HCT116 (cell line): ENCODE measurements at regions not wholly inside any gene's neighbourhood (a gene's known extent, or its start where the extent isn't known, plus 50 kb on each side); places are given as distances from the start of the nearest gene placed in this dataset.
A peak's percentile ranks its signal among the peaks of the same experiment; 100 is the strongest.

ENCODE experiments used
- ATAC-seq: fragments of 200-7000 bp; cut with Tn5 transposase; 2 replicates; pipeline ENCODE4 v1.9.1; 2020; ENCODE audit warnings: mild to moderate bottlenecking, moderate library complexity
- BruUV-seq: library from RNA; stranded (reverse); fragments of 400-500 nt; replicated peaks from 2 replicates; lab custom pipeline; 2021; lab: Mats Ljungman, UMichigan
- CTCF ChIA-PET: fragments of 300-600 bp; sonication (Branson Sonifier 250); formaldehyde crosslinking; loops from one replicate; lab custom pipeline; 2021; ENCODE audit warnings: antibody characterized with exemption; lab: Charles Lee
- POLR2A ChIA-PET: fragments of 300-600, 350-600 bp; sonication (Branson Sonifier 250); formaldehyde crosslinking; loops from one replicate; lab custom pipeline; 2021; ENCODE audit warnings: antibody characterized with exemption; lab: Charles Lee
- RAD21 ChIA-PET, 2 experiments: fragments of 300-600 bp; sonication (Branson Sonifier 250); formaldehyde crosslinking; loops; one replicate each; lab custom pipeline; 2023; ENCODE audit warnings: low total read pairs in 2 of 2; ENCODE audit not compliant: uncharacterized antibody in 2 of 2, unreplicated experiment in 2 of 2, low non-redundant PET in 1 of 2; lab: Charles Lee
- DNase-seq: peaks from one replicate; pipeline ENCODE4 v3.0.0-alpha.2; 2010; ENCODE audit warnings: low read depth, low spot score
- H2AFZ ChIP-seq: fragments of 200-600 bp; shearing (Covaris generic), sonication (generic); 2 replicates; pipeline ENCODE4 v1.6.1; 2017; ENCODE audit warnings: low read depth, mixed run types, mixed read lengths, antibody characterized with exemption, low read length; ENCODE audit not compliant: poor library complexity, severe bottlenecking
- H3K27ac ChIP-seq: 2 replicates; pipeline ENCODE4 v1.5.1; 2012; ENCODE audit warnings: low read depth, low read length
- H3K27me3 ChIP-seq: fragments of 200-600 bp; sonication (generic); 2 replicates; pipeline ENCODE4 v1.6.1; 2016; ENCODE audit warnings: mixed run types, low read length, mixed read lengths; ENCODE audit not compliant: insufficient read depth
- H3K36me3 ChIP-seq, 2 experiments: fragments of 200-500 bp in 1 of 2; fragments of 200-600 bp in 1 of 2; sonication (Bioruptor generic) in 1 of 2; sonication (generic) in 1 of 2; 2 replicates each; pipeline versions ENCODE4 v1.5.1 to v1.6.1; 2014 to 2016; ENCODE audit warnings: low read length in 2 of 2, inconsistent platforms in 1 of 2, mixed read lengths in 1 of 2, mixed run types in 1 of 2; ENCODE audit not compliant: insufficient read depth in 2 of 2, control insufficient read depth in 1 of 2
- H3K4me1 ChIP-seq, 2 experiments: fragments of 200-600 bp in 1 of 2; sonication (generic) in 1 of 2; 2 replicates each; pipeline versions ENCODE4 v1.5.1 to v1.6.1; 2012 to 2017; ENCODE audit warnings: low read length in 2 of 2, inconsistent platforms in 1 of 2, mild to moderate bottlenecking in 1 of 2, mixed read lengths in 1 of 2, mixed run types in 1 of 2, moderate library complexity in 1 of 2; ENCODE audit not compliant: insufficient read depth in 2 of 2, control insufficient read depth in 1 of 2
- H3K4me2 ChIP-seq: fragments of 200-600 bp; sonication (generic); 2 replicates; pipeline ENCODE4 v1.6.1; 2017; ENCODE audit warnings: mixed run types, low read length, mixed read lengths
- H3K4me3 ChIP-seq, 2 experiments: fragments of 200-600 bp in 1 of 2; sonication (generic) in 1 of 2; replicated peaks in 1 of 2; 2 replicates each; pipeline ENCODE4 v1.5.1; 2011 to 2016; ENCODE audit warnings: low read length in 2 of 2, control low read depth in 1 of 2, low read depth in 1 of 2, mild to moderate bottlenecking in 1 of 2, mixed read lengths in 1 of 2, mixed run types in 1 of 2
- H3K79me2 ChIP-seq: fragments of 200-600 bp; sonication (generic); 2 replicates; pipeline ENCODE4 v1.6.1; 2017; ENCODE audit warnings: mild to moderate bottlenecking, mixed run types, low read length, moderate library complexity, mixed read lengths; ENCODE audit not compliant: insufficient read depth
- H3K9ac ChIP-seq: fragments of 200-600 bp; sonication (generic); 2 replicates; pipeline ENCODE4 v1.6.1; 2016; ENCODE audit warnings: low read length, mixed read lengths
- H3K9me2 ChIP-seq: fragments of 200-600 bp; sonication (generic), shearing (Covaris generic); 2 replicates; pipeline ENCODE4 v1.6.1; 2017; ENCODE audit warnings: mixed run types, mild to moderate bottlenecking, moderate library complexity; ENCODE audit not compliant: insufficient read depth
- H3K9me3 ChIP-seq, 2 experiments: fragments of 200-500 bp in 1 of 2; fragments of 200-600 bp in 1 of 2; sonication (Bioruptor generic) in 1 of 2; sonication (generic) in 1 of 2; 2 replicates each; pipeline ENCODE4 v1.6.1; 2014 to 2017; ENCODE audit warnings: low read length in 2 of 2, mixed read lengths in 2 of 2, inconsistent platforms in 1 of 2, low read depth in 1 of 2, mild to moderate bottlenecking in 1 of 2, mixed run types in 1 of 2, moderate library complexity in 1 of 2; ENCODE audit not compliant: control insufficient read depth in 1 of 2, insufficient read depth in 1 of 2
- H4K20me1 ChIP-seq: fragments of 200-600 bp; sonication (generic), shearing (Covaris generic); 2 replicates; pipeline ENCODE4 v1.6.1; 2017; ENCODE audit warnings: mixed run types, mild to moderate bottlenecking, moderate library complexity; ENCODE audit not compliant: insufficient read depth
- CEBPB ChIP-seq: IDR thresholded peaks from 2 replicates; pipeline ENCODE4 v1.6.1; 2012; ENCODE audit warnings: low read depth
- EGR1 ChIP-seq: IDR thresholded peaks from 2 replicates; pipeline ENCODE4 v1.6.1; 2012; ENCODE audit warnings: low read depth
- EZH2 ChIP-seq: fragments of 200-600 bp; sonication (generic); IDR thresholded peaks from 2 replicates; pipeline ENCODE4 v1.6.1; 2017; ENCODE audit warnings: antibody characterized with exemption, mixed run types
- EZH2phosphoT487 ChIP-seq: fragments of 200-600 bp; IDR thresholded peaks from 2 replicates; pipeline ENCODE4 v1.6.1; 2018; ENCODE audit warnings: antibody characterized with exemption, borderline replicate concordance
- FOSL1 ChIP-seq: IDR thresholded peaks from 2 replicates; pipeline ENCODE4 v1.6.1; 2012; ENCODE audit warnings: low read depth
- POLR2AphosphoS5 ChIP-seq: IDR thresholded peaks from 2 replicates; pipeline ENCODE4 v1.6.1; 2011; ENCODE audit warnings: mild to moderate bottlenecking, low read depth, low read length, moderate library complexity
- RAD21 ChIP-seq: IDR thresholded peaks from 2 replicates; pipeline ENCODE4 v1.6.1; 2012; ENCODE audit warnings: low read depth, mild to moderate bottlenecking
- SIN3A ChIP-seq: IDR thresholded peaks from 2 replicates; pipeline ENCODE4 v1.6.1; 2012; ENCODE audit warnings: low read depth
- SP1 ChIP-seq: IDR thresholded peaks from 2 replicates; pipeline ENCODE4 v1.6.1; 2012; ENCODE audit warnings: low read depth
- SRF ChIP-seq: IDR thresholded peaks from 2 replicates; pipeline ENCODE4 v1.6.1; 2012; ENCODE audit warnings: low read depth
- TCF7L2 ChIP-seq: IDR thresholded peaks from 2 replicates; pipeline ENCODE4 v1.7.0; 2011; ENCODE audit warnings: borderline replicate concordance, inconsistent platforms; ENCODE audit not compliant: insufficient read depth, insufficient read length; ENCODE audit errors: extremely low read depth
- ZBTB33 ChIP-seq: IDR thresholded peaks from 2 replicates; pipeline ENCODE4 v1.6.1; 2011; ENCODE audit warnings: mild to moderate bottlenecking, low read length, moderate library complexity; ENCODE audit not compliant: insufficient replicate concordance; ENCODE audit errors: extremely low read depth
- ZFX ChIP-seq: fragments of 450-650 bp; IDR thresholded peaks from 2 replicates; pipeline ENCODE4 v1.6.1; 2017
- intact Hi-C: fragments of 100-400 bp; cut with micrococcal nuclease; formaldehyde crosslinking; loops from 2 replicates; pipeline ENCODE4 v1.10.0; 2022
- TF ChIP-seq, protein P1 (sequence below), 3 experiments: fragments of 200-600 bp in 1 of 3; sonication (generic) in 1 of 3; IDR thresholded peaks in 2 of 3; conservative IDR thresholded peaks in 1 of 3; 2 replicates each; pipeline ENCODE4 v1.5.1; 2012 to 2017; ENCODE audit warnings: low read depth in 2 of 3, low read length in 2 of 3, antibody characterized with exemption in 1 of 3, borderline replicate concordance in 1 of 3, control low read depth in 1 of 3, mild to moderate bottlenecking in 1 of 3, mixed read lengths in 1 of 3, mixed run types in 1 of 3, moderate library complexity in 1 of 3; ENCODE audit not compliant: insufficient read depth in 1 of 3

GRCh38 chr3:6736836-6737629 lies 123.9 kb upstream of the GRM7 start:
- RAD21 ChIA-PET: no interaction called here
- no peaks in the 10 kb centered on the region for H4K20me1 ChIP-seq
- H3K27me3 ChIP-seq: no peaks in the 10 kb centered on the region
- H2AFZ ChIP-seq: no peak overlapping the region
- H3K4me1 ChIP-seq: no peaks in the 10 kb centered on the region
- no peak overlapping the region for H3K4me3 ChIP-seq
- H3K79me2 ChIP-seq: no peaks in the 10 kb centered on the region
- no TSS peak for BruUV-seq
- DNase-seq (no peak), ATAC-seq (no peak)
- POLR2A ChIA-PET: no interaction called here
- no peaks in the 10 kb centered on the region for H3K36me3 ChIP-seq
- H3K9me3 ChIP-seq: no peaks in the 10 kb centered on the region
- TF ChIP-seq TCF7L2: peak; percentile 38
- TF ChIP-seq EZH2phosphoT487: no peak
- no peaks in the 10 kb centered on the region for H3K9me2 ChIP-seq
- no peak overlapping the region for H3K27ac ChIP-seq
- no peak overlapping the region for H3K9ac ChIP-seq
- no peak overlapping the region for H3K4me2 ChIP-seq
- CTCF ChIA-PET: no interaction called here
- intact Hi-C loops: no loop called here

DNA sequence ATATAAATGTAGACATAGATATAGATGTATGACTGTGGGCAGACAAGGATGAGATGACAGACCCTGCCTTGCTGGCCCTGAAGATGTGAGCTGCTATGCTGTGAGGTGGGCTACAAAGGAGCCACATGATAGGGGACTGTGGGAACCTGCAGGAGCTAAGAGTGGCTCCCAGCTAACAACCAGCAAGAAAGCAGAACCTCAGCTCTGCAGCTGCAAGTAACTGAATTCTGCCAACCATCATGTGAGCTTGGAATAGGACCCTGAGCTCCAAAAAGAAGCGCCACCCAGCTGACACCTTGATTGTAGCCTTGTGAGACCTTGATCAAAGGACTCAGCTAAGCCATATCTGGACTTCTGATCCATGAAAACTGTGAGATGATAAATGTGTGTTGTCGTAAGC lies 123.3 kb upstream of the GRM7 start:
- H3K4me2 ChIP-seq: no peak overlapping the region
- no peaks in the 10 kb centered on the region for H3K9me2 ChIP-seq
- intact Hi-C loops: no loop called here
- BruUV-seq: no TSS peak
- H3K9ac ChIP-seq: no peak overlapping the region
- H3K79me2 ChIP-seq: no peaks in the 10 kb centered on the region
- CTCF ChIA-PET: no interaction called here
- ATAC-seq: no peak
- H3K4me3 ChIP-seq: no peak overlapping the region
- no peaks in the 10 kb centered on the region for H4K20me1 ChIP-seq
- H3K27ac ChIP-seq: no peak overlapping the region
- H3K9me3 ChIP-seq: no peaks in the 10 kb centered on the region
- POLR2A ChIA-PET: no interaction called here
- RAD21 ChIA-PET: no interaction called here
- DNase-seq: no peak
- no peaks in the 10 kb centered on the region for H3K27me3 ChIP-seq
- TF ChIP-seq RAD21: no peak
- TF ChIP-seq CEBPB: no peak
- TF ChIP-seq SP1: no peak
- TF ChIP-seq EZH2phosphoT487: no peak
- no peak for TF ChIP-seq ZBTB33
- TF ChIP-seq EZH2: no peak
- TF ChIP-seq SIN3A: no peak
- no peak for TF ChIP-seq POLR2AphosphoS5
- no peak for TF ChIP-seq FOSL1
- no peak for TF ChIP-seq EGR1
- no peak for TF ChIP-seq TCF7L2
- no peak for TF ChIP-seq SRF
- TF ChIP-seq, protein P1, sequence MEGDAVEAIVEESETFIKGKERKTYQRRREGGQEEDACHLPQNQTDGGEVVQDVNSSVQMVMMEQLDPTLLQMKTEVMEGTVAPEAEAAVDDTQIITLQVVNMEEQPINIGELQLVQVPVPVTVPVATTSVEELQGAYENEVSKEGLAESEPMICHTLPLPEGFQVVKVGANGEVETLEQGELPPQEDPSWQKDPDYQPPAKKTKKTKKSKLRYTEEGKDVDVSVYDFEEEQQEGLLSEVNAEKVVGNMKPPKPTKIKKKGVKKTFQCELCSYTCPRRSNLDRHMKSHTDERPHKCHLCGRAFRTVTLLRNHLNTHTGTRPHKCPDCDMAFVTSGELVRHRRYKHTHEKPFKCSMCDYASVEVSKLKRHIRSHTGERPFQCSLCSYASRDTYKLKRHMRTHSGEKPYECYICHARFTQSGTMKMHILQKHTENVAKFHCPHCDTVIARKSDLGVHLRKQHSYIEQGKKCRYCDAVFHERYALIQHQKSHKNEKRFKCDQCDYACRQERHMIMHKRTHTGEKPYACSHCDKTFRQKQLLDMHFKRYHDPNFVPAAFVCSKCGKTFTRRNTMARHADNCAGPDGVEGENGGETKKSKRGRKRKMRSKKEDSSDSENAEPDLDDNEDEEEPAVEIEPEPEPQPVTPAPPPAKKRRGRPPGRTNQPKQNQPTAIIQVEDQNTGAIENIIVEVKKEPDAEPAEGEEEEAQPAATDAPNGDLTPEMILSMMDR (IDR thresholded peaks at IDR 0.05 in 2 of 3, conservative IDR thresholded peaks at IDR 0.05 in 1 of 3; ENCODE audit: borderline replicate concordance in 1 of 3, insufficient read depth in 1 of 3, low read depth in 2 of 3, low read length in 2 of 3): no peak
- TF ChIP-seq ZFX: no peak
- H3K4me1 ChIP-seq: no peaks in the 10 kb centered on the region
- no peaks in the 10 kb centered on the region for H3K36me3 ChIP-seq
- H2AFZ ChIP-seq: no peak overlapping the region
